HG03066 (cell line): ENCODE measurements at regions not wholly inside any gene's neighbourhood (a gene's known extent, or its start where the extent isn't known, plus 50 kb on each side); places are given as distances from the start of the nearest gene placed in this dataset.

Source experiments
- ATAC-seq: cut with Tn5 transposase; IDR thresholded peaks from one replicate; pipeline ENCODE4 v1.9.1; 2021; ENCODE audit warnings: low read depth; ENCODE audit not compliant: unreplicated experiment

GRCh38 chr5:86768699-86769202, 151.0 kb downstream of the COX7C start:
- no peak for ATAC-seq

DNA sequence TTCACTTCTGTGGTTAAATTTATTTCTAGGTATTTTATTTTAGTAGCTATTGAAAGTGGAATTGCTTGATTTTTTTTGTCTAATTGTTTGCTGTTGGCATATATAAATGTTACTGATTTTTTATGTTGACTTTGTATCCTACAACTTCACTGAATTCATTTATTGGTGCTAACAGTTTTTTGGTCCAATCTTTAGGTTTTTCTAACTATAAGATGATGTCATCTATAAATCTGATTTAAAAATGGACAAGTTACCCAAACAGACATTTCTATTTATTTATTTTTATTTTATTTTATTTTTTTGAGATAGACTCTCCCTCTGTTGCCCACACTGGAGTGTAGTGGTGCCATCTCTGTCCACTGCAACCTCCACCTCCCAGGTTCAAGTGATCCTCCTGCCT, 162.3 kb downstream of the COX7C start:
- ATAC-seq, result no peak

DNA sequence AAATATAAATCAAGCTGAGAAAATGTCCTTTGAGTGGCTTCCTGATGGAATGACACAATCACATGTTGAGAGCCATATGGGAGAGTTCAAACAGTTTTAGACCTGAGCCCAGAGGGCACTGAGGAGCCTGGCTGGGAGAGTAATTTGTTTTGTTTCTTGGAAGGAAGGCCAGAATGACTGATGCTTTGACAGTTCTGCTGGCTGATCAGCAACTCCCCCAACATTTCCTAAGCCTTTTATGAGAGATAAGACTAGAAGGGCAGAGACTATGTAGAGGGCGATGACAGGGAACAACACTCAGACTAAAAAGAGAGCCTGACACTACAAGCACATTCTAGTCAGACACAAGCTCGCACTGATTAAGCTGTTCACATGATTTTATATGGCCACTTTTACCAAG, 169.2 kb downstream of the COX7C start:
- ATAC-seq, result no peak

DNA sequence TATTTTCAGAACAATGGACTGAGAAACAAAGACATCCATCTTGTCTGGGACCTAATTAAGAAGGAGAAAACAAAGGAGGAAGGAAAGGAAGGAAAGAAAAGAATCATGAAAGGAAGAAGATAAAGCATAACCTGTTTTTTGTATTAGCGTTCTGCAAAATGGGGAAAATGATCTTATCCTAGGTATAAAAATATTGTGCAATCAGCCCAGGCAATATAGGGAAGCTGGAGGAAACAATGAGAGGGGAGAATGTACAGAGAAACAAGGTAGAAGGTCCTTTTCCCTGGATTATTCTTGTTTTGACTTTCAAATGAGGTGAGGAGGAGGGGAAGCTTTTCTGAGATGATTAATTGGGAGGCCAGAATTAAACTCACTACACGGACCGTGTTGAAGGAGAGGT, 177.9 kb downstream of the COX7C start:
- ATAC-seq, result no peak

GRCh38 chr5:86797677-86798076, 179.9 kb downstream of the COX7C start:
- ATAC-seq, result no peak

DNA sequence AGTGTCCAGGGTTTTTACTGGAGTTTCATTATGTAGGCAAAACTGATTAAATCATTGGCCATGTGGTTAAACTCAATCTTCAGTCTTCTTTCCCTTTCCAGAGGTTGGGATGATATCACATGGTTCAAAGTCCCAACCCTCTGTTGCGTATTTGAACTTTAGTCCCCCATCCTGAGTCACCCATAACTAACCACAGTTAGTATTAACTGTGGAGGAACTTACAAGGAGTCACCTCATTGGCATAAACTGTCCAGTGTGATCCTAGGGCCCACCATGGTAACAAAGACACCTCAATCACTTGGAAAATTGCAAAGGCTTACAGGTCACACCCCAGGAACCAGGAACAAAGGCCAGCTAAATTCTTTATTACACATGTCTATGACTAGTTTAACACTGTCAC, 188.5 kb downstream of the COX7C start:
- ATAC-seq, result no peak

DNA sequence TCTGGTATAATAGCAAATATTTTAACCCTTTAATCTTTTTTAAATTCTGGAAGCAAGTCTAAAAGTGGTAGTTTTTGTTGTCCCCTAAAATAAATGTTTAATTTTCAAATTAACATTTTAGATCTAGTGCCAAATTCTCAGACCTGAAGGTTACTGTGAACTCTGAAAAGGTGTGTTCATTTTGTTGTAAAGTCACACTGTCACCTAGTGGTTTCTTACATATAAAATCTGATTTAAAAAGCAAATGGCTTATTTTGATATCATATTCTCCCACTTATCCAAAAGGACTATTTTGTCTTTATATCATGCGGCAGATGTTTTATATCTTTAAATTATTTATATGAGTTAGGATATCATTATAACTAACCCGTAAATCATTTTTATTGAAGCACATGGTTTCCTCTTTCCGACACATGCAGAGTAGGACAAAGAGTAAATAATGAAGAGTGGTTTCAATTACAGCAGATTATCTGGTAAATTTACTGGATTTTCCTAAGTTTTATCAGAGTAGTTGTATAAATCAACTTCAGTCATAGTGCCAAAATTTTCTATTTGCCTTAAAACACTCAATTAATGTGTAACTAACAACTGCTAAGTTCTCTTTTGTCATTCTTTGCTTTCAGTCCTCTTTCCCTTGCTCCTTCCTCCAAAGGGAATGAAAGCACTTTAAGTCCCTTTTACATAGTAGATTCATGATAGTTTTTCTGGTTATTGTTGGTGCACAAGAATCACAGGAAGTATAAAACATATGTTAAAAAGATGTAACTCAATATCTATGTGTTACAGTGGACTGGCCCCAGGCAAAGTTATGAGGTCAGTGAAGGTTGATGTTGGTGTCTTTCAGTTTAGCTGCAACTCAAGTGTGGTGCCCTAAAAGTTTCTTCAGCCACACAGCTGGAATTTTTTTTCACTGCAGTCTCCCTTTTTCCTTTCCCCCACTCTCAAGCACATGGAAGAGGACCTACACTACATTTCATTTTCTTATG, 189.6 kb downstream of the COX7C start:
- no peak for ATAC-seq

DNA sequence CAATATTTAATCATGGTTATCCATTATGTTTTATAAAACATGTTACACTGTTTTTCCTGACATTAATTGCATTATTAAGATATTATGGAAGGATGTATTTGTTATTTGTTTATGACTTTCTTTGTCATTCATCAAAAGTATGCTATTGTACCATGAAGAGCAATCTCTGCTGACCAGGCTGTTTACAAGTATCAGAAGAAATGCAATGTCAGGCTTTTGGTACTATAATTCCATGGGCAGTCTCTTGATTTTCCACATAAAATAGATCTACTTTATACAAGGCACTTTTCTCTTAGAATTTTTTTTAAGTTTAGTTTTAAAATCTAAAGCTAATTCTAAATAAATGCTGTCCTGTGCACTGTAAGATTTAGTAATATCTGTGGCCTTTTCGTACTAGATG, 196.6 kb downstream of the COX7C start:
- no peak for ATAC-seq

DNA sequence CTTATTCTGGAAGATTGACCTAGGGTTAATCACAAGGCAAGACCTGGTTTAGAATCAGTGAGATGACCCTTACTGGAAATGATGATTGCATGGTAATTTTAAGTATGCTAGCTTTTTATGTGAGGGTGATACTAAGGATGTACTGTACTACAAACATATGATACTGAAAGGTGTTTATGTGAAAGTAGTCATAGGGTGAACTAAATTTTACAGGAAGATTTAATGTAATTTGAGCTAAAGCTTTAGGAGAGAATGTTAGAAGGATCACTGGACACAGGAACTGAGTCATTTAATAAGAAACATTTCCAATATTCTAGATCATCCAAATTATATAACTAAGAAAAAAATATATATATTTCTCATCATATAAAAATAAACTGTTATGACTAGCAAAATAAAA, 197.2 kb downstream of the COX7C start:
- ATAC-seq, result no peak

DNA sequence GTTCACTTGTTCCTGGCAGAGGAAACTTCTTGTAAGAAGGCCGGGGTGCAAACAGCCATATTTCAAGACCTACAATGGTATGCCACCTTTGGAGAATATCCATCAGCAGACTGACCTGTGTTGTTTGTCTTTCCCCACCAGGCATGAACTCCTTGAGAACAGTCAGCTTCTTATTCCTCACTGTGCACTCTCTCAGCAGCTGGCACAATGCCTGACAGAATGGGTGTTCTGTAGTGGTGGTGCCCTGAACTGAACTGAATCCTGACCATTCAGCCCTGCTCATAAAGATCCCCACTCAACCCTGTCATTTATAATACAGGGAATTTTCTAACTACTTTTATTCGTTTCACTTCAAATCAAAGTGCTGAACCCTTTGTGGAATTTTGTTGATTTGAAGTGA, 206.9 kb downstream of the COX7C start:
- ATAC-seq, result no peak

DNA sequence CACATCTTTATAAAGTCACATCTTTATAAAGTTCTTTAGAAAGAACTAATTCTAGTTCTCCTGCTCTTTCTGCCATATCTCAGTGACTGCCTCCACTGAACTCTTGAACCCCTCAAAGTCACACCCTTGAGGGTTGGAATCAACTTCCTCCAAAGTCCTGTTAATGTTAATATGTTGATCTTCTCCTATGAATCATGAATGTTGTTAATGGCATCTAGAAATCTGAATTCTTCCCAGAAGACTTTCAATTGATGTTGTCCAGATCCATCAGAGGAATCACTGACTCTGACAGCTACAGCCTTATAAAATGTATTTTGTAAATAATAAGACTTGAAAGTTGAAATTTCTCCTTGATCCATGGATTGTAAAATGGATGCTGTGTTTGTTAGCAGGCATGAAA, 213.4 kb downstream of the COX7C start:
- no peak for ATAC-seq

GRCh38 chr5:86833868-86834267, 216.1 kb downstream of the COX7C start:
- ATAC-seq, result no peak

- no peak for ATAC-seq
Observed at GRCh38 chr5:86837610-86838009, 219.9 kb downstream of the COX7C start.

GRCh38 chr5:86838083-86838482, 220.3 kb downstream of the COX7C start:
- ATAC-seq, result no peak

DNA sequence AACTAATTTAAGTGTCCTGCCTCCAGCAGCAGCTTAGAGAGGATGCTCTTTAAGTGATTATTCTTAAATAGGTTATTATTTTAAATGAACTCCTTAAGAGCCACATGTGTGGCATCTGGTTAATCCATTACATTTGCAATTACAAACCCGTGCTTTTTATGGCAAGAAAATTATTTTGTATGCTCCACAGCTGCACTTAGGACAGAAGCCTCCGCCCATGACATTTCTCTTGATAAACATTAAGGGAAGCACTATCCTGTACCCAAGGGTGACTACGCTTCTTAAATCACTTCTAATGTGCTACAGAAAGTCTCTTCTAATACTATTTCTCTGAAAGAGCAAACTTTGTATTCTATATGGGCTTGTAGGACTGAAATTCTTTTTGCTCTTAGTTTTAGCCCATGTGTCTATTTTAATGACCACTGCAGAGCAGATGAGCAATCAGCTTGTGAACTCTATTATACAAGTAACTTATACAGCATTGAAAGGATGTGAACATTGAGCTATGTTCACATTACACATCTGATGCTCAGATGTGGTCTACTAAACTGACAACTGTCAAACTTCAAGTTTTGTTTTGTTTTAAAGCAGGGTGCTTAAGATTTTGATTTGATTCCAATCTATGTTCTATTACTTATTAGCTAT, 223.4 kb downstream of the COX7C start:
- no peak for ATAC-seq

- ATAC-seq, result no peak
Observed at GRCh38 chr5:86858442-86858841, 240.7 kb downstream of the COX7C start.

GRCh38 chr5:86861512-86861911, 243.8 kb downstream of the COX7C start:
- ATAC-seq, result no peak

DNA sequence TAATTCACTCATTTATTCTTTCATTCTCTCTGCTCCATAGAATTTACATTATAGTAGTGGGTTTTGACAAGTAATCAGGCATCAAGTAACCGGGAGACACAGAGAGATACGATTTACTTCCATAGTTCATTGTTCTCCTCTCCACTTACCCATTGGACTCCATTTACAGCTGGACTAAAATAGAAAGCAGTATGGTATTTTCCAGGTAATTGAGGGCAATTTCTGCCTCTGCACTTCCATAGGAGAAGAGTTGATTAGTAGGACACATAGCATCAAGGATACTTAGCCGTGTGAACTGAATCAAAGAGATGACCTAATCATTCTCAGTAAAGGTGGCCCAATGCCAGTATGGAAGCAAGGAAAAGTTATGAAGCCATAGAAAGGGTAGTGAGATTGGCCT, 244.4 kb downstream of the COX7C start:
- ATAC-seq, result no peak

GRCh38 chr5:86864051-86864450, 246.3 kb downstream of the COX7C start:
- ATAC-seq, result no peak

DNA sequence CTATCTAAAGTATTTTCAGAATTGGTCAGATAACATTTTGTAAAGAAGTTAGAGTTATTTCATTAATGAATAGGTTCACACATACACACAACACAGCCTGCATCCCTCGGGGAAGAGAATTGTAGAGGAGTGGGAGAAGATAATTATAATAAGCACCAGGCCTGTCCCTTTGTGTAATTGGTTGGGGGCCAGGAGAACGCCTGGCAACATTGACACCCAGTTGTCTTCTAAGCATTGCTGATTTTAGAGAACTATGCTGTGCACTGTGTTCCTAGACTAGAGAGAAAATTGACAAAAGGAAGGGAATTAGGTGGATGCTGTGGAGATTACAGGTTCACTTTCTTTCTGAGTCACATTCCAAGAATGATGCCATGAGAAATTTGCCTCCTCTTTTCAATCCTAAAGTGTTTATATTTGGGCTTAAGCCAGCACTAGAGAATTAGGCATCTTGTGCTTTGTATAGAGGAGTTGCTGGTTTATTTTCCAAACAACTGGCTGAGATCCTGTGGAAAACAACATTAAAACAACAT, 247.6 kb downstream of the COX7C start:
- no peak for ATAC-seq

DNA sequence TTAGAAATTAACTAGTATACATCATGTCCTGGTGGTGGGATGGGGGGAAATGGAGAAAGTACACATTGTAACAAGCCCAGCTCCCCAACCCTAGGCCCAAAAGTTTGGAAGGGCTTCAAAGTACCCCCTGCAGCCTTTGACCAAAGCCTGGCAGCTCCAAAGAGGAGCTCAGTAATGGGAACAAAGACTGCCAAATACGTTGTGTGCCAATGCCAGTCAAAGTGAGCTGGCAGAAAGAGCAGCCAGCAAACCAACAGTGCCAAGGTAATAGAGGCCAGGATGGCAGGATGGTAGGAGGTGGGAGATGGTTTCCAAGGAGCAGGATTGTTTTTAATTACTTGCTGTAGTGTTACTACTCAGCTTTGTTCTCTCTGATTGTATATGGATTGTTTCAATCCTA, 248.3 kb downstream of the COX7C start:
- ATAC-seq, result no peak

DNA sequence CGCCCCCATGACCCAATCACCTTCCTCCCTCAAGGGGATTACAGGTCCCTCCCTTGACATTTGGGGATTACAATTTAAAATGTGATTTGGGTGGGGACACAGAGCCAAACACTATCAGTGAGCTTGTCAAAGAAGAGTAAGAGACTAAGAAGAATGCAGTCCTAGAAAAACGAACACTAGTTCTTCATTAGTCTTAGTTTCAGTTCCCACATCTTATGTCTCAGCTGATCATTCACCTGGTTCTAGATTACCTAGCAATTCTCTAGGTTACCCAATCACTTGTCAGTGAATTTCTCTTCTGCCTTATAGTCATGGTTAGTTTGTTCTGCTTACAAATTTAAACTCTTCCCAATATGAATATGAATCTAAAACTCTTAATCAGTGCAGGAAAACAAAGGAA, 251.5 kb downstream of the COX7C start:
- no peak for ATAC-seq
